Coronary artery (tissue), 2 donors: ENCODE measurements at regions not wholly inside any gene's neighbourhood (a gene's known extent, or its start where the extent isn't known, plus 50 kb on each side); places are given as distances from the start of the nearest gene placed in this dataset.

Source experiments
- DNase-seq: peaks from one replicate; pipeline ENCODE4 v3.0.0-alpha.2; 2017; ENCODE audit warnings: low spot score
- H3K27ac ChIP-seq, 2 donors: fragments of 200-600 bp; sonication (generic); one replicate each; pipeline ENCODE4 v1.5.1; 2016 to 2019
- H3K4me3 ChIP-seq: fragments of 200-600 bp; sonication (generic); 2 replicates; pipeline ENCODE4 v1.5.1; 2016; ENCODE audit warnings: mild to moderate bottlenecking, moderate library complexity
- TF ChIP-seq, protein P1 (sequence below): fragments of 200-600 bp; sonication (generic); IDR thresholded peaks from one replicate; pipeline ENCODE4 v1.5.1; 2019; ENCODE audit warnings: antibody characterized with exemption

GRCh38 chr1:58398714-58399113, 147.8 kb downstream of the OMA1 start:
- TF ChIP-seq, protein P1, sequence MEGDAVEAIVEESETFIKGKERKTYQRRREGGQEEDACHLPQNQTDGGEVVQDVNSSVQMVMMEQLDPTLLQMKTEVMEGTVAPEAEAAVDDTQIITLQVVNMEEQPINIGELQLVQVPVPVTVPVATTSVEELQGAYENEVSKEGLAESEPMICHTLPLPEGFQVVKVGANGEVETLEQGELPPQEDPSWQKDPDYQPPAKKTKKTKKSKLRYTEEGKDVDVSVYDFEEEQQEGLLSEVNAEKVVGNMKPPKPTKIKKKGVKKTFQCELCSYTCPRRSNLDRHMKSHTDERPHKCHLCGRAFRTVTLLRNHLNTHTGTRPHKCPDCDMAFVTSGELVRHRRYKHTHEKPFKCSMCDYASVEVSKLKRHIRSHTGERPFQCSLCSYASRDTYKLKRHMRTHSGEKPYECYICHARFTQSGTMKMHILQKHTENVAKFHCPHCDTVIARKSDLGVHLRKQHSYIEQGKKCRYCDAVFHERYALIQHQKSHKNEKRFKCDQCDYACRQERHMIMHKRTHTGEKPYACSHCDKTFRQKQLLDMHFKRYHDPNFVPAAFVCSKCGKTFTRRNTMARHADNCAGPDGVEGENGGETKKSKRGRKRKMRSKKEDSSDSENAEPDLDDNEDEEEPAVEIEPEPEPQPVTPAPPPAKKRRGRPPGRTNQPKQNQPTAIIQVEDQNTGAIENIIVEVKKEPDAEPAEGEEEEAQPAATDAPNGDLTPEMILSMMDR = no peak
- DNase-seq = no peak
- Histone ChIP-seq H3K4me3 (no peak overlapping the region), H3K27ac (no peak overlapping the region)

DNA sequence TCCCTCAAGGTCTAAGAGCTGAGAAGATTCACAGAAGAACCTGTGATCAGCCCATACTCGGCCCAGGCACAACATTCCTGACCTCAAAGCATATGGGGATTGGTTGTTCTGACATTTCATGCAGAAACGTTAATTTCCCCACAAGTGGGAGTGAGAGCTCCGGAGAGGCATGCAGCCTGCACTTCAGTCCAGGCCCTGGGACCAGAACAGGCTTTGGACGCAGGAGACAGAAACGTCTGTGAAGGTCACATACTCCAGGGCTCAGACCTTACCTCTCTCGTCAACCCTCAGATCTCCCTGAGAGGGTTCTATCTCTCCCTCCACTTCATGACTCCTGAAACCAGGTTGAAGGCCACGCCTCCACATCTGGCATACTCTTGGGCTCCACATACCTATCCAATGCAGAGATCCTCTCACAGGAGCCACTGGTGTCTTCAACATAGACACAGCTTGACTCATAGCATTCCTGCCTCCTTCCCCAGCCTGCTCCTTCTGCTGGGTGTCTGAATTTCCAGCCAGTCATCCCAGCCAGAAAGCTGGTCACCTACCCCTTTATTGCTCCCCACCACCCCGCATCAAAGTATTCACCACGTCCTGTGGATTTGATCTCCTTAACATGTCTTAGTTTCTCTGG, 149.2 kb downstream of the OMA1 start:
- TF ChIP-seq, protein P1 = no peak
- Histone ChIP-seq H3K4me3 (no peak overlapping the region), H3K27ac (no peak overlapping the region)
- no peak for DNase-seq

DNA sequence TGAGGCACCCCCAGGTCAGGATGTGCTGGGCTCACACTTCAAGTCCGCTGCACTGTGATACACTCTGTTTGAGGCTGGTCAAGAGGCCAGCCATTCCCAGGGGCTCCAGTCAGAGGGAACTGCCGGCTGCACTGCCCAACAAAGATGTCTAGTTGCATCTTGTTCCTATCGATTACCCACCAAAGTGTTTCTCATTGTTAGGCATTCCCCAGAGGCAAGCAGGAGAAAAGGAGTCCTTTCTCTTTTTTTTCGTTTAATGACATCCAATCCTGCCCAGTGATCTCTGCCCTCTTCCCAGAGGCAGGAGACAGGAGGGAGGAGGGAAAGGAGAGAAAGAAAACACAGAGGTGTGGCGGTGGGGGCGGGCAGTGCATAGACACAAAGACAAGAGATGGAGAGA, 150.4 kb downstream of the OMA1 start:
- TF ChIP-seq, protein P1 = no peak
- no peak overlapping the region for H3K4me3 ChIP-seq
- H3K27ac ChIP-seq = no peak overlapping the region
- no peak for DNase-seq

DNA sequence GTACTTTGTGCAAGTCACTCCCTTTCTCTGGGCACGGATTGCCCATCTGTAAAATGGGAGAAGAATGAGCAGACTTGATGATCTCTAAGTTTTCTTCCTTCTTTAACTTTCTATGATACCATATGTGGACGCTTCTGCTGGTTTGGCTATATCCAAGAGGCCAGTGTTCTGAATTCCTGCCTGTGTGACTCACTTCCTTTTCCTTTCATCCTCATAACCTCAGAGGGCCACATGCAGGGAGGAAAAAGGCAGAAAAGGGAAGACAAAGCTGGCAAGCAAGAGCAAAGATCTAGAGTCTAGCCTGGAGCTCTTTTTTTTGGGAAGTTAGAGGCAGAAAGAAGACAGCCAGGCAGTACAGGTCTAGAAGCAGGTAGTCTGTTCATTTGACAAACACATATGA, 151.2 kb downstream of the OMA1 start:
- no peak for DNase-seq
- Histone ChIP-seq H3K4me3 (no peak overlapping the region), H3K27ac (no peak overlapping the region)
- TF ChIP-seq, protein P1 = no peak

GRCh38 chr1:58392083-58392482, 154.4 kb downstream of the OMA1 start:
- no peak overlapping the region for H3K27ac ChIP-seq
- DNase-seq = no peak
- TF ChIP-seq, protein P1 = no peak
- no peak overlapping the region for H3K4me3 ChIP-seq

- no peak for DNase-seq
- H3K27ac ChIP-seq = no peak overlapping the region
- no peak overlapping the region for H3K4me3 ChIP-seq
- TF ChIP-seq, protein P1 = no peak
Observed at GRCh38 chr1:58391514-58391913, 155.0 kb downstream of the OMA1 start.

DNA sequence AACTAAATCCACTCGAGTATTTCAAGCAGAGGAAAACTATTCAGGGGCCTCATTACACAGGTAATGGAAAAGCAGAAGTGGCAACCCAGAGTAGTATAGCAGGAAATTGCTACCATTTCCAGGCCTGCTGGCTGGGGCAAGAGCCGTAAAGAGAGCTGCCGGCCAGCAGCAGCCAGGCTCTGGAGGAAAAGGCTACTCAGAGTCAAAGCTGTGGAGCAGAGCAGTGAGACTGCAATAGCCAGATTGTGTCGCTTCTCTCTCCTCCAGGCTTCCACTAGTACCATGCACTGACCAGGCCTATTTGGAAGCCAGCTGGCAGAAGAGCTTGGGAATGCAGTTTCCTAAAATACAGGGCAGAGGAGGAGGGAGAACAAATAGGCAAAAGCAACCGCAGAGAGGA, 155.5 kb downstream of the OMA1 start:
- Histone ChIP-seq H3K4me3 (no peak overlapping the region), H3K27ac (no peak overlapping the region)
- no peak for DNase-seq
- TF ChIP-seq, protein P1 = no peak
